Adipocyte (in vitro differentiated cells): ENCODE measurements at regions not wholly inside any gene's neighbourhood (a gene's known extent, or its start where the extent isn't known, plus 50 kb on each side); places are given as distances from the start of the nearest gene placed in this dataset.
A peak's percentile ranks its signal among the peaks of the same experiment; 100 is the strongest.

Experiments
- DNase-seq: peaks from one replicate; pipeline ENCODE4 v3.0.0-alpha.2; 2015; ENCODE audit warnings: low read depth
- H3K27me3 ChIP-seq: replicated peaks from 2 replicates; pipeline ENCODE4 v1.7.0; 2013; ENCODE audit warnings: mild to moderate bottlenecking, low read length, moderate library complexity; ENCODE audit not compliant: control insufficient read depth, insufficient read depth
- H3K36me3 ChIP-seq: 2 replicates; pipeline ENCODE4 v1.7.0; 2013; ENCODE audit warnings: low read length, mild to moderate bottlenecking, moderate library complexity; ENCODE audit not compliant: control insufficient read depth, insufficient read depth, severe bottlenecking
- H3K4me1 ChIP-seq: 2 replicates; pipeline ENCODE4 v1.7.0; 2013; ENCODE audit warnings: mild to moderate bottlenecking, low read length, moderate library complexity; ENCODE audit not compliant: control insufficient read depth, insufficient read depth
- H3K4me3 ChIP-seq: 2 replicates; pipeline ENCODE4 v1.7.0; 2013; ENCODE audit warnings: mild to moderate bottlenecking, low read length, moderate library complexity
- H3K9ac ChIP-seq: 2 replicates; pipeline ENCODE4 v1.7.0; 2013; ENCODE audit warnings: mild to moderate bottlenecking, low read length, moderate library complexity
- H3K9me3 ChIP-seq: 2 replicates; pipeline ENCODE4 v1.7.0; 2013; ENCODE audit warnings: mild to moderate bottlenecking, low read length, moderate library complexity; ENCODE audit not compliant: control insufficient read depth

GRCh38 chr2:175577368-175577970, 396.0 kb upstream of the ATP5MC3 start:
- no peaks in the 10 kb centered on the region for H3K4me1 ChIP-seq
- no peaks in the 10 kb centered on the region for H3K27me3 ChIP-seq
- H3K9me3 ChIP-seq: no peaks in the 10 kb centered on the region
- no peak overlapping the region for H3K9ac ChIP-seq
- H3K36me3 ChIP-seq: no peaks in the 10 kb centered on the region
- DNase-seq: peak; percentile 44
- H3K4me3 ChIP-seq: no peak overlapping the region

GRCh38 chr2:175576875-175577274, 395.4 kb upstream of the ATP5MC3 start:
- Histone ChIP-seq H3K36me3 (no peaks in the 10 kb centered on the region), H3K9me3 (no peaks in the 10 kb centered on the region), H3K9ac (no peak overlapping the region), H3K4me3 (no peak overlapping the region), H3K4me1 (no peaks in the 10 kb centered on the region), H3K27me3 (no peaks in the 10 kb centered on the region)
- DNase-seq: no peak

GRCh38 chr2:175576270-175576669, 394.8 kb upstream of the ATP5MC3 start:
- Histone ChIP-seq H3K27me3 (no peaks in the 10 kb centered on the region), H3K4me1 (no peaks in the 10 kb centered on the region), H3K9me3 (no peaks in the 10 kb centered on the region), H3K9ac (no peak overlapping the region), H3K36me3 (no peaks in the 10 kb centered on the region), H3K4me3 (no peak overlapping the region)
- DNase-seq: no peak

GRCh38 chr2:175575346-175576258, 394.1 kb upstream of the ATP5MC3 start:
- H3K4me3 ChIP-seq: no peak overlapping the region
- no peak overlapping the region for H3K9ac ChIP-seq
- H3K27me3 ChIP-seq: no peaks in the 10 kb centered on the region
- H3K4me1 ChIP-seq: no peaks in the 10 kb centered on the region
- no peaks in the 10 kb centered on the region for H3K9me3 ChIP-seq
- no peaks in the 10 kb centered on the region for H3K36me3 ChIP-seq
- no peak for DNase-seq

GRCh38 chr2:175574069-175574468, 392.6 kb upstream of the ATP5MC3 start:
- H3K27me3 ChIP-seq: no peaks in the 10 kb centered on the region
- no peaks in the 10 kb centered on the region for H3K4me1 ChIP-seq
- H3K36me3 ChIP-seq: no peaks in the 10 kb centered on the region
- DNase-seq: no peak
- no peaks in the 10 kb centered on the region for H3K9me3 ChIP-seq
- H3K4me3 ChIP-seq: no peak overlapping the region
- no peak overlapping the region for H3K9ac ChIP-seq

GRCh38 chr2:175571078-175571653, 389.7 kb upstream of the ATP5MC3 start:
- DNase-seq: peak; percentile 43
- Histone ChIP-seq H3K36me3 (no peaks in the 10 kb centered on the region), H3K27me3 (no peaks in the 10 kb centered on the region), H3K4me1 (no peaks in the 10 kb centered on the region), H3K9ac (no peak overlapping the region), H3K9me3 (no peaks in the 10 kb centered on the region), H3K4me3 (no peak overlapping the region)

- no peak overlapping the region for H3K9ac ChIP-seq
- no peaks in the 10 kb centered on the region for H3K9me3 ChIP-seq
- H3K36me3 ChIP-seq: no peaks in the 10 kb centered on the region
- H3K4me3 ChIP-seq: no peak overlapping the region
- H3K27me3 ChIP-seq: no peaks in the 10 kb centered on the region
- no peak for DNase-seq
- H3K4me1 ChIP-seq: no peaks in the 10 kb centered on the region
Measured at GRCh38 chr2:175568109-175568730, 386.7 kb upstream of the ATP5MC3 start.

GRCh38 chr2:175567435-175568061, 386.0 kb upstream of the ATP5MC3 start:
- Histone ChIP-seq H3K4me3 (no peak overlapping the region), H3K36me3 (no peaks in the 10 kb centered on the region), H3K9ac (no peak overlapping the region), H3K9me3 (no peaks in the 10 kb centered on the region), H3K4me1 (no peaks in the 10 kb centered on the region), H3K27me3 (no peaks in the 10 kb centered on the region)
- no peak for DNase-seq

GRCh38 chr2:175560521-175561169, 379.1 kb upstream of the ATP5MC3 start:
- no peaks in the 10 kb centered on the region for H3K9me3 ChIP-seq
- no peak overlapping the region for H3K4me3 ChIP-seq
- no peaks in the 10 kb centered on the region for H3K4me1 ChIP-seq
- no peak overlapping the region for H3K9ac ChIP-seq
- no peak for DNase-seq
- H3K27me3 ChIP-seq: no peaks in the 10 kb centered on the region
- no peaks in the 10 kb centered on the region for H3K36me3 ChIP-seq

GRCh38 chr2:175559613-175560012, 378.1 kb upstream of the ATP5MC3 start:
- no peak for DNase-seq
- Histone ChIP-seq H3K4me3 (no peak overlapping the region), H3K9me3 (no peaks in the 10 kb centered on the region), H3K36me3 (no peaks in the 10 kb centered on the region), H3K4me1 (no peaks in the 10 kb centered on the region), H3K9ac (no peak overlapping the region), H3K27me3 (no peaks in the 10 kb centered on the region)
